ENCODE measurements at regions not wholly inside any gene's neighbourhood (a gene's known extent, or its start where the extent isn't known, plus 50 kb on each side); places are given as distances from the start of the nearest gene placed in this dataset.

- TF ChIP-seq, protein P1, sequence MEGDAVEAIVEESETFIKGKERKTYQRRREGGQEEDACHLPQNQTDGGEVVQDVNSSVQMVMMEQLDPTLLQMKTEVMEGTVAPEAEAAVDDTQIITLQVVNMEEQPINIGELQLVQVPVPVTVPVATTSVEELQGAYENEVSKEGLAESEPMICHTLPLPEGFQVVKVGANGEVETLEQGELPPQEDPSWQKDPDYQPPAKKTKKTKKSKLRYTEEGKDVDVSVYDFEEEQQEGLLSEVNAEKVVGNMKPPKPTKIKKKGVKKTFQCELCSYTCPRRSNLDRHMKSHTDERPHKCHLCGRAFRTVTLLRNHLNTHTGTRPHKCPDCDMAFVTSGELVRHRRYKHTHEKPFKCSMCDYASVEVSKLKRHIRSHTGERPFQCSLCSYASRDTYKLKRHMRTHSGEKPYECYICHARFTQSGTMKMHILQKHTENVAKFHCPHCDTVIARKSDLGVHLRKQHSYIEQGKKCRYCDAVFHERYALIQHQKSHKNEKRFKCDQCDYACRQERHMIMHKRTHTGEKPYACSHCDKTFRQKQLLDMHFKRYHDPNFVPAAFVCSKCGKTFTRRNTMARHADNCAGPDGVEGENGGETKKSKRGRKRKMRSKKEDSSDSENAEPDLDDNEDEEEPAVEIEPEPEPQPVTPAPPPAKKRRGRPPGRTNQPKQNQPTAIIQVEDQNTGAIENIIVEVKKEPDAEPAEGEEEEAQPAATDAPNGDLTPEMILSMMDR (IDR thresholded peaks at IDR 0.05): no peak
- TF ChIP-seq POLR2A (IDR thresholded peaks at IDR 0.05): no peak
Observed at GRCh38 chr5:51694826-51695225, 311.6 kb downstream of the ISL1 start.
